ENCODE measurements at regions not wholly inside any gene's neighbourhood (a gene's known extent, or its start where the extent isn't known, plus 50 kb on each side); places are given as distances from the start of the nearest gene placed in this dataset.

GRCh38 chr17:33797181-33797580 is 457.9 kb upstream of the CCL2 start:
- no peak for DNase-seq

GRCh38 chr17:33798308-33798707 is 456.8 kb upstream of the CCL2 start:
- DNase-seq: no peak

DNA sequence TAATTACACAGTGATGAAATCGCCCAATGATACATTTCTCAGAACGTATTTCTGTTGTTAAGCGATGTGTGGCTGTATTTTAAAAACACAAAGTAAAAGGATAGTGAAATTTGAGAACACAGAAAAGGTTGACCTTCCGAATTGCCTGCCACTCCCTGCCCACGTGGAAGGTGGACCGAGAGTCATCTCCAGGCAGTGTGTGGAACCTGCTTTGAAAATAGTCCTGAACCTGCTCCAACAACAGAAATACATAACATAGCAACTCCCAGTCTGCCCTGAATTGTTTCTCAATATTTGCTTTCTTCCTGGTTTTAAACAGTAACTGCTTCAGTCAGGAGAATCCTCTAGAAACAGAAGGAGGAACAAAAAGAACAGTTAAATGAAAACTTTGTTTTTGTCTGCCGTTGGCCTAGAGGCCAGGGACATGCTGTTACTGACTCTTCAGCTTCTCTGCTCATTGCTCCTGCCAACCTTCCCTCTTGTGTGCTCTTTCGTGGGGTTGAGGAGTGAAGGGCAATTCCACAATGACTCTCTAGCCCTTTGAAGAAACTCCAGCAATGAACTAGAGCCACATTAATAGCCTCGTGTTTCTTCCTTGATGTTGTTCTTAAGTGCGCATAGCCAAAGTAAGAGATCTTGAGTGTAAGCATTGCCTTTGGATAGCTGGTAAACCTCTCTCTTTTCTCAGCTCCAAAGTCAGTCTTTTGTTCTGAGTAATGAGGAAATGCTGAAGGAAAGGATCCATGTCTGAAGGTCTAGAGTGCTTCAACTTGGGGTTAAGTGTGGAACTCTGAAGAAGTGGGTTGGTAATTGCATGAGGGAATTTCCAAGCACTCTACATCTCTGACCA is 452.5 kb upstream of the CCL2 start:
- DNase-seq: no peak

DNA sequence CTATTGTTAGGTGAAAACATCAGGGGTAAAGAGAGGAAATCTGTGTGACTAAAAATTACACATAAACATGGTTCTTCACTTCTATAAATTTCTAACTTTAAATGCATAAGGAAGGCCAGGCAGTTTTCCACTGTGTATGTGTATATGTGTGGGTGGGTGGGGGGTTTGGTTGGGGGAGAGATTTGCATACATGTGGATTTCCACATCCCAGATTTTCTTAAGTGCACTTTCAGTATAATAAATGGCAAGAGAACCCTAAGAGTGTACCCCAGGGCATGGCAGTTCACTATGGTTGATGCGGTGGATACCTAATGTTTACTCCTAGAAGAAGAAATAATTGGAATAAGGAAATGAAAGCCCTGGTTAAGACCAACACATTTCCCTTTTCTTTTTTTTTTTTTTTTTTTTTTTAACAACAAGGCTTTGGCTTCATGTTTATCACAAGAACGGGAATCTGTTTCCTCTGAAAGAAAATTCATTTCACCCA is 451.8 kb upstream of the CCL2 start:
- DNase-seq: no peak

DNA sequence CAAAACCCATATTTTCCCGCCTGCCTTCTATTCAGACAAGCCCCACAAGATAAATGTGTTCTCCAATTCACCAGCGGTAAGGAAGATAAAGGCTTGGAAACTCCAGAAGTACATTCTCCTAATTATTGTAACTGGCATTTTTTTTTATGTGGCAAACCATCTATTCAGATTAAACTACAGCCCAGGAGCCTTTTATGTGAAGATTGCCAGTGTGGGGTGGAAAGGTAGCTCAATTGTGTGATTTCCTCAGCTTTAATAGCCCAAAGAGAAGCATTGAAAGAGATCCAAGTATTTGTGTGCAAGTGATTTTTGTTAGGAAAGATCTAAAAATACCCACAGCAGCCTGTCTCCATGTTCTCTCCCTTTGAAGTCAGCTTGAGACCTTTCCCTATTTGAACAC is 451.4 kb upstream of the CCL2 start:
- DNase-seq: no peak

GRCh38 chr17:33804401-33804800 is 450.7 kb upstream of the CCL2 start:
- DNase-seq: no peak

DNA sequence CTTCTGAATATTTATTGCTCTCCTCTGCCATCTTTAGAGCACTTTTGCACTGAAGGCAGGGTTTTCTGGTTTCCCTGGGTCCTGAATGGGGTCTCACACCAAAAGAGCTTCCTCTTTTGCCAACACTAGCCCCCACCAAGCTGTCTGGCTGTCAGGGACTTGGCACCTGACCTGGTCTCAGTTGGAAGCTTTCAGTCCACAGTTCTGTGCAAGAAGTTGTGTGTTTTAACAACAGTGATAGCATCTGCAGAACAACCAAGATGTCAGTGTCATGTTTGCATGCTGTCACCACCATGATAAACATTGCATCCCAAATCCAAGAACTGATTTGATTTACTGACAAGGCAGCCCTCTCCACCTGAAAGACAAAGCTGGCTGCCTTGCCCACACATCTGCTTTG is 448.5 kb upstream of the CCL2 start:
- no peak for DNase-seq

GRCh38 chr17:33809748-33810147 is 445.3 kb upstream of the CCL2 start:
- no peak for DNase-seq

GRCh38 chr17:33811004-33811760 is 443.9 kb upstream of the CCL2 start:
- no peak for DNase-seq

GRCh38 chr17:33811984-33812577 is 443.0 kb upstream of the CCL2 start:
- DNase-seq: no peak

DNA sequence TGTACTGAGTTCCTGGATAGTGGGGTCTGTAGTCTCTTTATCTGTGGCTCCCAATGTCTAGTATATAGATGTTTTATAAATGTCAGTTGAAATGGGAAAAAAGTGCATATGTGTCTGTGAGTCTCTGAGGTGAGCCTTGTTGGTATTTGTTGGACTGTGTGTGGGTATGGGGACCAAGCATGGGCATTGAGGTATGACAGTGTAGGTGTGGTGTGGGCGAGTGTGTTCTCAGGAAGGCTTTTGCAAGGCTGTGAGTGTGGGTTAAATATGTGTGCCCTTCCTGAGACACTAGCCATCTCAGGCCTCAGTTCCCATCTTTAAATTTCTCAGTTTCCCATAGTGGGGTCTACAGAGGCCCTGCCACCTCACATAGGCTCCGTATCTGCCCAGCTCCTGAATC is 440.2 kb upstream of the CCL2 start:
- DNase-seq: no peak

GRCh38 chr17:33816036-33816435 is 439.0 kb upstream of the CCL2 start:
- no peak for DNase-seq

GRCh38 chr17:33816842-33817617 is 438.1 kb upstream of the CCL2 start:
- DNase-seq: no peak

DNA sequence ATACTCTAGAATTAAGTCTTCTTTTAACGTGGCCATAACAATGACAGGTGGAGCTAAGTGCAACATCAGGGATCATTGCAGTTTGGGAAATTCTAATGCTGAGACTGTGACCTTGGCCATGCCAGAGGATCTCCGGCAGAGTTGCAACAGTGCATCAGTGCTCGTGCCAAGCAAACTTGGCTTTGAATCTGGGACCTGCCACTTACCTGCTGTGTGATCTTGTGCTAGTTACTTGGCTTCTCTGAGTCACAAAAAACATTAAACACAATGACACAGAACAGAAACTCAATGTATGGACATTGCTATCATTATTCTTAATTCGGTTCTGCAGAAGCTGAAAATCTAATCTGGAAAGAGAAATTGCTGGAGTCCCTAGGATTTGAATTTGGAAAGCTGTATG is 435.5 kb upstream of the CCL2 start:
- DNase-seq: no peak

- no peak for DNase-seq
Measured at GRCh38 chr17:33832262-33832661, 422.8 kb upstream of the CCL2 start.

- no peak for DNase-seq
Measured at GRCh38 chr17:33837281-33837680, 417.8 kb upstream of the CCL2 start.

GRCh38 chr17:33838281-33838680 is 416.8 kb upstream of the CCL2 start:
- no peak for DNase-seq

GRCh38 chr17:33847900-33848299 is 407.2 kb upstream of the CCL2 start:
- no peak for DNase-seq

GRCh38 chr17:33848433-33848832 is 406.7 kb upstream of the CCL2 start:
- no peak for DNase-seq

- DNase-seq: no peak
Measured at GRCh38 chr17:33854596-33854995, 400.5 kb upstream of the CCL2 start.

DNA sequence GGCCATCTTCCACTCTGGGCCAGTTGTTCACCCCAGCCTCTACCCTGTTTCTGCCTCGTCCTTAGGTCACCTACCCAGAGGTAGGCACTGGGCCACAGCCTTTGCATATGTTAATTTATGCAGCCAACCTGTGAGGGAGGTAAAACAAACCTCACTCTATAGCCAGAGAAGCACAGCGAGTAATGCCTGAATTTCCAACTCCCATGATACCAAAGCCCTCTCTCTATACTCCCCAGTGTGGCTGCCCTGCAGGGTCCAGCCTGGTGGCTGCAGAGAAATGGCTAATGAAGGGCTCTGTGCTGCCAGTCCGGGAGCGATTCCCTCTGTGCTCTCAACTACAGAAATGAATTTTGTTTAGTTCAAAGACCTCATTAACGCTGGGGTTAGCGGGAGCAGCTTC is 397.0 kb upstream of the CCL2 start:
- no peak for DNase-seq

GRCh38 chr17:33858682-33859081 is 396.4 kb upstream of the CCL2 start:
- DNase-seq: no peak
